ENCODE measurements at regions not wholly inside any gene's neighbourhood (a gene's known extent, or its start where the extent isn't known, plus 50 kb on each side); places are given as distances from the start of the nearest gene placed in this dataset.
"Not testable (repeated sequence)": the region's sequence is repeated elsewhere in the genome, so short reads cannot be mapped to it uniquely, and the experiment has no call there.

- DNase-seq = no peak
These were observed 66.1 kb downstream of the RBMX2 start for GRCh38 chrX:130467936-130468335.

GRCh38 chrX:130468395-130468923 is 66.7 kb downstream of the RBMX2 start:
- no peak for DNase-seq

GRCh38 chrX:130482871-130483270 is 81.1 kb downstream of the RBMX2 start:
- DNase-seq = no peak

- no peak for DNase-seq
These were observed 84.1 kb downstream of the RBMX2 start for GRCh38 chrX:130485870-130486269.

- DNase-seq = not testable (repeated sequence)
These were observed 93.7 kb downstream of the RBMX2 start for GRCh38 chrX:130495502-130495901.

GRCh38 chrX:130497531-130497930 is 95.7 kb downstream of the RBMX2 start:
- no peak for DNase-seq

GRCh38 chrX:130498653-130499274 is 97.0 kb downstream of the RBMX2 start:
- no peak for DNase-seq

GRCh38 chrX:130502016-130502570 is 100.3 kb downstream of the RBMX2 start:
- DNase-seq = no peak

- no peak for DNase-seq
These were observed 102.2 kb downstream of the RBMX2 start for GRCh38 chrX:130504019-130504418.

- no peak for DNase-seq
These were observed 105.2 kb downstream of the RBMX2 start for GRCh38 chrX:130507015-130507414.

GRCh38 chrX:130512534-130512933 is 110.7 kb downstream of the RBMX2 start:
- DNase-seq = not testable (repeated sequence)

- DNase-seq = no peak
These were observed 114.3 kb downstream of the RBMX2 start for GRCh38 chrX:130516123-130516522.

- peak; percentile 11 for DNase-seq
These were observed 121.9 kb downstream of the RBMX2 start for GRCh38 chrX:130523460-130524394.

- no peak for DNase-seq
These were observed 122.8 kb downstream of the RBMX2 start for GRCh38 chrX:130524476-130525194.

GRCh38 chrX:130529531-130529930 is 127.7 kb downstream of the RBMX2 start:
- DNase-seq = no peak

GRCh38 chrX:130531066-130531465 is 129.3 kb downstream of the RBMX2 start:
- DNase-seq = no peak

GRCh38 chrX:130539721-130540321 is 138.0 kb downstream of the RBMX2 start:
- peak; percentile 12 for DNase-seq

GRCh38 chrX:130543603-130544325 is 142.0 kb downstream of the RBMX2 start:
- DNase-seq = no peak

- DNase-seq = no peak
These were observed 144.0 kb downstream of the RBMX2 start for GRCh38 chrX:130545796-130546195.

GRCh38 chrX:130549382-130549781 is 147.6 kb downstream of the RBMX2 start:
- DNase-seq = not testable (repeated sequence)

GRCh38 chrX:130550351-130550750 is 148.6 kb downstream of the RBMX2 start:
- DNase-seq = no peak
